OCI-LY1 (cell line): ENCODE measurements at regions not wholly inside any gene's neighbourhood (a gene's known extent, or its start where the extent isn't known, plus 50 kb on each side); places are given as distances from the start of the nearest gene placed in this dataset.

Experiments used
- H2AFZ ChIP-seq: fragments of 200-600 bp; sonication (generic), shearing (Covaris generic); 2 replicates; pipeline ENCODE4 v1.6.0; 2014; ENCODE audit warnings: antibody characterized with exemption, mild to moderate bottlenecking, low read length
- H3F3A ChIP-seq: fragments of 200-600 bp; sonication (generic), shearing (Covaris generic); 2 replicates; pipeline ENCODE4 v1.6.0; 2014; ENCODE audit warnings: mild to moderate bottlenecking, antibody characterized with exemption, low read length, moderate library complexity; ENCODE audit not compliant: insufficient read depth
- H3K27ac ChIP-seq: fragments of 200-600 bp; sonication (generic); 2 replicates; pipeline ENCODE4 v1.5.1; 2014; ENCODE audit warnings: low read length, mixed run types, mild to moderate bottlenecking, low read depth; ENCODE audit not compliant: poor library complexity, severe bottlenecking
- H3K27me3 ChIP-seq: fragments of 200-600 bp; sonication (generic); 2 replicates; pipeline ENCODE4 v1.6.0; 2014; ENCODE audit warnings: antibody characterized with exemption, mild to moderate bottlenecking, low read length, moderate library complexity; ENCODE audit not compliant: insufficient read depth
- H3K36me3 ChIP-seq: fragments of 200-600 bp; sonication (generic); 2 replicates; pipeline ENCODE4 v1.6.1; 2014; ENCODE audit warnings: mild to moderate bottlenecking, antibody characterized with exemption, low read length, moderate library complexity, mixed read lengths; ENCODE audit not compliant: insufficient read depth
- H3K4me1 ChIP-seq: fragments of 200-600 bp; sonication (generic); 2 replicates; pipeline ENCODE4 v1.5.1; 2014; ENCODE audit warnings: mild to moderate bottlenecking, low read length, moderate library complexity; ENCODE audit not compliant: insufficient read depth, severe bottlenecking
- H3K4me2 ChIP-seq: fragments of 200-600 bp; sonication (generic), shearing (Covaris generic); 2 replicates; pipeline ENCODE4 v1.6.1; 2014; ENCODE audit warnings: low read length
- H3K4me3 ChIP-seq: fragments of 200-600 bp; sonication (generic); 2 replicates; pipeline ENCODE4 v1.5.1; 2014; ENCODE audit warnings: low read length, low read depth, mild to moderate bottlenecking, mixed read lengths; ENCODE audit not compliant: poor library complexity, severe bottlenecking
- H3K79me2 ChIP-seq: fragments of 200-600 bp; shearing (Covaris generic); 2 replicates; pipeline ENCODE4 v1.6.1; 2016; ENCODE audit warnings: mixed run types, low read length, mixed read lengths; ENCODE audit not compliant: insufficient read depth
- H3K9ac ChIP-seq: fragments of 200-600 bp; sonication (generic), shearing (Covaris generic); 2 replicates; pipeline ENCODE4 v1.6.1; 2014; ENCODE audit warnings: mild to moderate bottlenecking, low read length, mixed read lengths
- H3K9me2 ChIP-seq: fragments of 200-600 bp; sonication (generic), shearing (Covaris generic); 2 replicates; pipeline ENCODE4 v1.6.1; 2014; ENCODE audit warnings: low read depth, mild to moderate bottlenecking, low read length, mixed read lengths
- H3K9me3 ChIP-seq: fragments of 200-600 bp; shearing (Covaris generic); 2 replicates; pipeline ENCODE4 v1.6.1; 2014; ENCODE audit warnings: low read length, mixed read lengths
- H4K20me1 ChIP-seq: fragments of 200-600 bp; sonication (generic), shearing (Covaris generic); 2 replicates; pipeline ENCODE4 v1.6.0; 2016; ENCODE audit warnings: mild to moderate bottlenecking, low read length; ENCODE audit not compliant: insufficient read depth
- EZH2 ChIP-seq: fragments of 200-600 bp; sonication (generic), shearing (Covaris generic); IDR thresholded peaks from 2 replicates; pipeline ENCODE4 v1.8.0; 2017; ENCODE audit warnings: borderline replicate concordance, mixed run types, mild to moderate bottlenecking, antibody characterized with exemption, low read length, moderate library complexity, mixed read lengths
- TF ChIP-seq, protein P1 (sequence below): fragments of 200-600 bp; sonication (generic), shearing (Covaris generic); IDR thresholded peaks from 2 replicates; pipeline ENCODE4 v1.5.1; 2017; ENCODE audit warnings: mild to moderate bottlenecking, antibody characterized with exemption, low read length, moderate library complexity, mixed read lengths

DNA sequence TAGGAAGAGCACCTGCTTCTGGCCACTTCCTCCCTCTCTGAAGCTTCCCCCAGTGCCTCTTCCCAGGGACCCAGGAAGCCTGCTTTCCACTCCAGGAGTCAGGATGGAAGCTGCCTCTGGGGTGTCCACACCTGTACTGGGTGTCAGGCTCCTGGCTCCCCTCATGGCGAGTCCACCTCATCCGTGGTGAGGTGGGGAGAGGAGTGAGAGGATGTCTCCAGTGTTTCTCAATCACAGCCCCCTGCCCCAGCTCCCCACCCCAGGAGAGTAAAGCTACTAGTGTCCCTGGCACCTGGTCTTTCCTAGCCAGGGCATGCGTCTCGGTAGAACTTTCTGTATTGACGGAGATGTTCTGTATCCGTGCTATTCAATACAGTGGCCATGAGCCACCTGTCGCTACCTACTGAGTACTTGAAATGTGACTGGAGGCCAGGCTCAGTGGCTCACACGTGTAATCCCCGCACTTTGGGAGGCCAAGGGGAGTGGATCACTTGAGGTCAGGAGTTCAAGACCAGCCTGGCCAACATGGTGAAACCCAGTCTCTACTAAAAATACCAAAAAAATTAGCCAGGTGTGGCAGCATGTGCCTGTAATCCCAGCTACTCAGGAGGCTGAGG is 171.2 kb upstream of the HAAO start:
- H3K4me1 ChIP-seq = peaks cover 22% of the 10 kb centered on the region

DNA sequence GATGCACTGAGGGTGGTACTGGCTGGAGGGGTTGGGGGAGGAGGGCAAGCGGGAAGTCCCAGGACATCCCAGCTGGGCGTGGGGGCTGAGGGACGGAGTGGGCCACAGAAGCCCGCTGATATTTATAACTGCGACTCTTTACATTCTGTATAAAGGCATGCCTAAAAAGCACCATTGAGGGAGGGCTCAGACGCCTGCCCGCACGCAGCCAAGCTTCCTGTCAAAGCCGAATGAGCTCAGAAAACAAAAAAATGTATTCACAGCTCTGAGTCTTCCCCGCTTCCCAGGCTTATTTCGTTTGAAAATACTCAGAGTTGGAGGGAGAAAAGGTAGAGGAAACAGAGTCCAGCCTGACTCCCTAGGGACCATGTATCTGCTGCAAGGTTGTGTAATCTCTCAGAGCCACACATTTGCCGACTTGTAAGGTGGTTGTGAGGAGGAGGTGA is 170.1 kb upstream of the HAAO start:
- no peaks in the 10 kb centered on the region for H4K20me1 ChIP-seq
- H3K9me3 ChIP-seq = no peaks in the 10 kb centered on the region
- no peaks in the 10 kb centered on the region for H3K9me2 ChIP-seq
- no peaks in the 10 kb centered on the region for H3K36me3 ChIP-seq
- H3F3A ChIP-seq = no peaks in the 10 kb centered on the region
- no peak for TF ChIP-seq EZH2
- TF ChIP-seq, protein P1, sequence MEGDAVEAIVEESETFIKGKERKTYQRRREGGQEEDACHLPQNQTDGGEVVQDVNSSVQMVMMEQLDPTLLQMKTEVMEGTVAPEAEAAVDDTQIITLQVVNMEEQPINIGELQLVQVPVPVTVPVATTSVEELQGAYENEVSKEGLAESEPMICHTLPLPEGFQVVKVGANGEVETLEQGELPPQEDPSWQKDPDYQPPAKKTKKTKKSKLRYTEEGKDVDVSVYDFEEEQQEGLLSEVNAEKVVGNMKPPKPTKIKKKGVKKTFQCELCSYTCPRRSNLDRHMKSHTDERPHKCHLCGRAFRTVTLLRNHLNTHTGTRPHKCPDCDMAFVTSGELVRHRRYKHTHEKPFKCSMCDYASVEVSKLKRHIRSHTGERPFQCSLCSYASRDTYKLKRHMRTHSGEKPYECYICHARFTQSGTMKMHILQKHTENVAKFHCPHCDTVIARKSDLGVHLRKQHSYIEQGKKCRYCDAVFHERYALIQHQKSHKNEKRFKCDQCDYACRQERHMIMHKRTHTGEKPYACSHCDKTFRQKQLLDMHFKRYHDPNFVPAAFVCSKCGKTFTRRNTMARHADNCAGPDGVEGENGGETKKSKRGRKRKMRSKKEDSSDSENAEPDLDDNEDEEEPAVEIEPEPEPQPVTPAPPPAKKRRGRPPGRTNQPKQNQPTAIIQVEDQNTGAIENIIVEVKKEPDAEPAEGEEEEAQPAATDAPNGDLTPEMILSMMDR = no peak
- no peaks in the 10 kb centered on the region for H3K79me2 ChIP-seq
- peaks cover 22% of the 10 kb centered on the region for H3K4me1 ChIP-seq
- peak overlapping the region; percentile 13; the same call in 1 of the 2 replicates for H3K4me2 ChIP-seq
- H3K9ac ChIP-seq = no peak overlapping the region
- H3K4me3 ChIP-seq = no peak overlapping the region
- H2AFZ ChIP-seq = no peak overlapping the region
- H3K27ac ChIP-seq = no peak overlapping the region
- no peaks in the 10 kb centered on the region; the same call in 1 of the 2 replicates for H3K27me3 ChIP-seq

More for the DNA sequence above, 171.2 kb upstream of the HAAO start:
- Histone ChIP-seq H3K9me2 (no peaks in the 10 kb centered on the region), H3K27me3 (no peaks in the 10 kb centered on the region; the same call in 1 of the 2 replicates), H3K4me2 (no peak overlapping the region), H3K9me3 (no peaks in the 10 kb centered on the region), H3F3A (no peaks in the 10 kb centered on the region), H3K4me3 (no peak overlapping the region), H3K36me3 (no peaks in the 10 kb centered on the region), H4K20me1 (no peaks in the 10 kb centered on the region), H2AFZ (no peak overlapping the region), H3K27ac (no peak overlapping the region), H3K79me2 (no peaks in the 10 kb centered on the region), H3K9ac (no peak overlapping the region)
- TF ChIP-seq, protein P1 = no peak
- TF ChIP-seq EZH2 = no peak

DNA sequence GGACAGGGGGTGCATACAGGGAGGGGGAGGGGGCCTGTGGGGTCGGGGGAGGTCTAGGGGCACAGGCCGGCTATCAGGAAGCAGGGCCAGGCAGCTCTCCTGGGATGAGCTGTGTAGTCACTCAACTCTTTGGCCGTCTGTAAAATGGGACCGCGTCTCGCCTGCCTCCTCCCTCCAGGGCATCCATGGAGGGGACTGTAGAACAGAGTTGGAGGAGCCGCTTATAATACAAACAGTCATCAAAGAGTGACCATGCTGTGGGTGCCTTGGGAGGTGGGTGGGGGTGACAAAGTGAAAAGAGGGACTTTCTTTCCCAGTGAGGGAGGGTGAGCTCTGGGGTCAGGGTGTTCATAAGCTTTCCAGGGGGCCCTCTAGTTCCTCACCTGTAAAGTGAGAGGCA is 169.6 kb upstream of the HAAO start:
- Histone ChIP-seq H3K36me3 (no peaks in the 10 kb centered on the region), H3K9me2 (no peaks in the 10 kb centered on the region), H4K20me1 (no peaks in the 10 kb centered on the region), H3K4me2 (no peak overlapping the region), H3K4me3 (no peak overlapping the region), H3K9me3 (no peaks in the 10 kb centered on the region), H2AFZ (no peak overlapping the region), H3F3A (no peaks in the 10 kb centered on the region), H3K27me3 (no peaks in the 10 kb centered on the region; the same call in 1 of the 2 replicates), H3K27ac (no peak overlapping the region), H3K79me2 (no peaks in the 10 kb centered on the region), H3K4me1 (peaks cover 23% of the 10 kb centered on the region), H3K9ac (no peak overlapping the region)
- TF ChIP-seq, protein P1 = no peak
- no peak for TF ChIP-seq EZH2
